IPS DF 4.7 (cell line): ENCODE measurements at regions not wholly inside any gene's neighbourhood (a gene's known extent, or its start where the extent isn't known, plus 50 kb on each side); places are given as distances from the start of the nearest gene placed in this dataset.

ENCODE experiments used
- DNase-seq: peaks from one replicate; pipeline ENCODE4 v3.0.0-alpha.2; 2013; ENCODE audit warnings: low spot score; ENCODE audit errors: extremely low read depth

GRCh38 chr15:95470997-95471689, 859.4 kb upstream of the NR2F2 start:
- DNase-seq, result no peak

GRCh38 chr15:95471690-95472086, 858.8 kb upstream of the NR2F2 start:
- no peak for DNase-seq

- no peak for DNase-seq
Measured at GRCh38 chr15:95475067-95475466, 855.4 kb upstream of the NR2F2 start.

- no peak for DNase-seq
Measured at GRCh38 chr15:95479308-95479707, 851.2 kb upstream of the NR2F2 start.

GRCh38 chr15:95485367-95485766, 845.1 kb upstream of the NR2F2 start:
- no peak for DNase-seq

GRCh38 chr15:95486224-95486623, 844.3 kb upstream of the NR2F2 start:
- DNase-seq, result no peak

GRCh38 chr15:95489103-95489502, 841.4 kb upstream of the NR2F2 start:
- no peak for DNase-seq

GRCh38 chr15:95492388-95493070, 838.0 kb upstream of the NR2F2 start:
- no peak for DNase-seq

- DNase-seq, result no peak
Measured at GRCh38 chr15:95494971-95495541, 835.4 kb upstream of the NR2F2 start.

- no peak for DNase-seq
Measured at GRCh38 chr15:95497634-95498033, 832.9 kb upstream of the NR2F2 start.

- no peak for DNase-seq
Measured at GRCh38 chr15:95498961-95499360, 831.5 kb upstream of the NR2F2 start.

- DNase-seq, result no peak
Measured at GRCh38 chr15:95499397-95499796, 831.1 kb upstream of the NR2F2 start.

- no peak for DNase-seq
Measured at GRCh38 chr15:95501865-95502264, 828.6 kb upstream of the NR2F2 start.

GRCh38 chr15:95503107-95503506, 827.4 kb upstream of the NR2F2 start:
- DNase-seq, result no peak

GRCh38 chr15:95503640-95504225, 826.8 kb upstream of the NR2F2 start:
- no peak for DNase-seq

- no peak for DNase-seq
Measured at GRCh38 chr15:95511671-95512070, 818.8 kb upstream of the NR2F2 start.

GRCh38 chr15:95512906-95513305, 817.6 kb upstream of the NR2F2 start:
- DNase-seq, result no peak

- DNase-seq, result no peak
Measured at GRCh38 chr15:95519887-95520286, 810.6 kb upstream of the NR2F2 start.

- DNase-seq, result no peak
Measured at GRCh38 chr15:95520511-95520910, 810.0 kb upstream of the NR2F2 start.

GRCh38 chr15:95520922-95521321, 809.6 kb upstream of the NR2F2 start:
- no peak for DNase-seq

- no peak for DNase-seq
Measured at GRCh38 chr15:95522533-95522932, 808.0 kb upstream of the NR2F2 start.

- DNase-seq, result no peak
Measured at GRCh38 chr15:95528920-95529319, 801.6 kb upstream of the NR2F2 start.
